ENCODE measurements at regions not wholly inside any gene's neighbourhood (a gene's known extent, or its start where the extent isn't known, plus 50 kb on each side); places are given as distances from the start of the nearest gene placed in this dataset.
"Not testable (repeated sequence)": the region's sequence is repeated elsewhere in the genome, so short reads cannot be mapped to it uniquely, and the experiment has no call there.

- no peak overlapping the region for H3K27ac ChIP-seq (ENCODE audit: low read depth, low read length)
- no peaks in the 10 kb centered on the region for H3F3A ChIP-seq (ENCODE audit: insufficient read depth)
- no peak overlapping the region for H3K4me3 ChIP-seq (ENCODE audit: insufficient read depth, low read length, poor library complexity, severe bottlenecking)
- 0 out of 2 replicates have a peak, but pooled peaks cover 3% of the 10 kb centered on the region for H3K27me3 ChIP-seq (ENCODE audit: low read length)
- H3K9me2 ChIP-seq (replicated peaks; ENCODE audit: insufficient read depth, low read length): no peaks in the 10 kb centered on the region
- no peaks in the 10 kb centered on the region for H3K79me2 ChIP-seq (ENCODE audit: insufficient read depth, low read length)
- no peaks in the 10 kb centered on the region for H3K9me3 ChIP-seq (ENCODE audit: insufficient read depth, low read length)
- H4K20me1 ChIP-seq (ENCODE audit: low read depth, low read length): no peaks in the 10 kb centered on the region
- no peaks in the 10 kb centered on the region for H3K36me3 ChIP-seq (ENCODE audit: low read length)
- H3K4me2 ChIP-seq (ENCODE audit: low read depth, low read length, poor library complexity, severe bottlenecking): no peak overlapping the region
- H2AFZ ChIP-seq (ENCODE audit: low read depth, low read length, severe bottlenecking): no peak overlapping the region
- no peak for TF ChIP-seq EZH2phosphoT487 (conservative IDR thresholded peaks at IDR 0.05; ENCODE audit: low read length)
- TF ChIP-seq CTCF (IDR thresholded peaks at IDR 0.05; ENCODE audit: insufficient read depth, low read length, poor library complexity, severe bottlenecking): no peak
- no peak overlapping the region for H3K9ac ChIP-seq (ENCODE audit: low read length)
These were observed 995.8 kb upstream of the WWC1 start for GRCh38 chr5:167295681-167296005.

- no peaks in the 10 kb centered on the region for H3K79me2 ChIP-seq (ENCODE audit: insufficient read depth, low read length)
- no peaks in the 10 kb centered on the region for H3K9me3 ChIP-seq (ENCODE audit: insufficient read depth, low read length)
- H3F3A ChIP-seq (ENCODE audit: insufficient read depth): no peaks in the 10 kb centered on the region
- no peaks in the 10 kb centered on the region for H3K9me2 ChIP-seq (replicated peaks; ENCODE audit: insufficient read depth, low read length)
- no peak overlapping the region for H2AFZ ChIP-seq (ENCODE audit: low read depth, low read length, severe bottlenecking)
- no peaks in the 10 kb centered on the region for H3K36me3 ChIP-seq (ENCODE audit: low read length)
- H3K4me3 ChIP-seq (ENCODE audit: insufficient read depth, low read length, poor library complexity, severe bottlenecking): no peak overlapping the region
- H4K20me1 ChIP-seq (ENCODE audit: low read depth, low read length): no peaks in the 10 kb centered on the region
- H3K9ac ChIP-seq (ENCODE audit: low read length): no peak overlapping the region
- TF ChIP-seq CTCF (IDR thresholded peaks at IDR 0.05; ENCODE audit: insufficient read depth, low read length, poor library complexity, severe bottlenecking) (no peak), EZH2phosphoT487 (conservative IDR thresholded peaks at IDR 0.05; ENCODE audit: low read length) (no peak)
- 0 out of 2 replicates have a peak, but pooled peaks cover 1% of the 10 kb centered on the region for H3K27me3 ChIP-seq (ENCODE audit: low read length)
- H3K27ac ChIP-seq (ENCODE audit: low read depth, low read length): no peak overlapping the region
- no peak overlapping the region for H3K4me2 ChIP-seq (ENCODE audit: low read depth, low read length, poor library complexity, severe bottlenecking)
These were observed 995.4 kb upstream of the WWC1 start for GRCh38 chr5:167296066-167296465.

GRCh38 chr5:167296661-167297060 lies 994.8 kb upstream of the WWC1 start:
- Histone ChIP-seq H3K79me2 (ENCODE audit: insufficient read depth, low read length) (no peaks in the 10 kb centered on the region), H3K9ac (ENCODE audit: low read length) (no peak overlapping the region), H4K20me1 (ENCODE audit: low read depth, low read length) (no peaks in the 10 kb centered on the region), H3K27me3 (ENCODE audit: low read length) (no peaks in the 10 kb centered on the region), H3F3A (ENCODE audit: insufficient read depth) (no peaks in the 10 kb centered on the region), H3K4me3 (ENCODE audit: insufficient read depth, low read length, poor library complexity, severe bottlenecking) (no peak overlapping the region), H3K4me2 (ENCODE audit: low read depth, low read length, poor library complexity, severe bottlenecking) (no peak overlapping the region), H3K27ac (ENCODE audit: low read depth, low read length) (no peak overlapping the region), H3K9me2 (replicated peaks; ENCODE audit: insufficient read depth, low read length) (no peaks in the 10 kb centered on the region), H3K36me3 (ENCODE audit: low read length) (no peaks in the 10 kb centered on the region), H3K9me3 (ENCODE audit: insufficient read depth, low read length) (no peaks in the 10 kb centered on the region), H2AFZ (ENCODE audit: low read depth, low read length, severe bottlenecking) (no peak overlapping the region)
- TF ChIP-seq EZH2phosphoT487 (conservative IDR thresholded peaks at IDR 0.05; ENCODE audit: low read length) (no peak), CTCF (IDR thresholded peaks at IDR 0.05; ENCODE audit: insufficient read depth, low read length, poor library complexity, severe bottlenecking) (no peak)

- H3K9me2 ChIP-seq (replicated peaks; ENCODE audit: insufficient read depth, low read length); H3K9ac ChIP-seq (ENCODE audit: low read length); H3K79me2 ChIP-seq (ENCODE audit: insufficient read depth, low read length); H3K9me3 ChIP-seq (ENCODE audit: insufficient read depth, low read length); H3K4me2 ChIP-seq (ENCODE audit: low read depth, low read length, poor library complexity, severe bottlenecking); H3K36me3 ChIP-seq (ENCODE audit: low read length); H4K20me1 ChIP-seq (ENCODE audit: low read depth, low read length); H3F3A ChIP-seq (ENCODE audit: insufficient read depth); H2AFZ ChIP-seq (ENCODE audit: low read depth, low read length, severe bottlenecking); H3K27ac ChIP-seq (ENCODE audit: low read depth, low read length); H3K4me3 ChIP-seq (ENCODE audit: insufficient read depth, low read length, poor library complexity, severe bottlenecking); H3K27me3 ChIP-seq (ENCODE audit: low read length): not testable (repeated sequence)
These were observed 991.6 kb upstream of the WWC1 start for GRCh38 chr5:167299861-167300260.

Data from SU-DHL-6 (cell line).